Thyroid gland (tissue), 4 donors: ENCODE measurements at regions not wholly inside any gene's neighbourhood (a gene's known extent, or its start where the extent isn't known, plus 50 kb on each side); places are given as distances from the start of the nearest gene placed in this dataset.

ENCODE experiments used
- CTCF ChIP-seq, 6 experiments: fragments of 200-600 bp in 3 of 6; fragments of 450-650 bp in 3 of 6; sonication (generic) in 3 of 6; IDR thresholded peaks; one replicate each; pipeline ENCODE4 v1.5.1; 2016 to 2019; ENCODE audit warnings: antibody characterized with exemption in 6 of 6, mild to moderate bottlenecking in 2 of 6, inconsistent platforms in 1 of 6, moderate library complexity in 1 of 6
- POLR2A ChIP-seq, 2 donors: fragments of 450-650 bp; IDR thresholded peaks; one replicate each; pipeline ENCODE4 v1.6.1; 2017; ENCODE audit warnings: antibody characterized with exemption in 2 of 2, mild to moderate bottlenecking in 2 of 2, moderate library complexity in 1 of 2

GRCh38 chr18:70991577-70991976 lies 702.7 kb downstream of the SOCS6 start:
- no peak for TF ChIP-seq CTCF (IDR thresholded peaks at IDR 0.05)
- no peak for TF ChIP-seq POLR2A (IDR thresholded peaks at IDR 0.05)
